CD8-positive, alpha-beta memory T cell (primary cell): ENCODE measurements at regions not wholly inside any gene's neighbourhood (a gene's known extent, or its start where the extent isn't known, plus 50 kb on each side); places are given as distances from the start of the nearest gene placed in this dataset.

Source experiments
- CTCF ChIA-PET: fragments of 350-600 bp; sonication (Branson Sonifier 250); formaldehyde crosslinking; loops from one replicate; lab custom pipeline; 2021; ENCODE audit warnings: antibody characterized with exemption; lab: Charles Lee
- POLR2A ChIA-PET: fragments of 350-600 bp; sonication (Branson Sonifier 250); formaldehyde crosslinking; loops from one replicate; lab custom pipeline; 2021; ENCODE audit warnings: antibody characterized with exemption; lab: Charles Lee
- DNase-seq, 5 donors: peaks; one replicate each; pipeline versions ENCODE4 v3.0.0 to v3.0.0-alpha.2; 2020 to 2022; ENCODE audit warnings: mixed read lengths in 1 of 5
- H3K27ac ChIP-seq: one replicate; pipeline ENCODE4 v1.7.0; 2013; ENCODE audit warnings: low read depth, mild to moderate bottlenecking, low read length, moderate library complexity
- H3K27me3 ChIP-seq: 2 replicates; pipeline ENCODE4 v1.7.0; 2013; ENCODE audit warnings: low read length, mild to moderate bottlenecking; ENCODE audit not compliant: insufficient read depth, poor library complexity, severe bottlenecking
- H3K36me3 ChIP-seq: 2 replicates; pipeline ENCODE4 v1.7.0; 2013; ENCODE audit warnings: mild to moderate bottlenecking, low read length, moderate library complexity; ENCODE audit not compliant: insufficient read depth
- H3K4me1 ChIP-seq: 2 replicates; pipeline ENCODE4 v1.7.0; 2013; ENCODE audit warnings: mild to moderate bottlenecking, low read length, moderate library complexity; ENCODE audit not compliant: insufficient read depth
- H3K4me3 ChIP-seq: 2 replicates; pipeline ENCODE4 v1.7.0; 2013; ENCODE audit warnings: mild to moderate bottlenecking, low read length
- H3K9me3 ChIP-seq: 2 replicates; pipeline ENCODE4 v1.7.0; 2013; ENCODE audit warnings: mild to moderate bottlenecking, low read length
- H3K27ac Mint-ChIP-seq, 8 donors: one replicate each; pipeline ENCODE4 v1.8.0; 2020 to 2021; ENCODE audit warnings: mixed read lengths in 8 of 8, mild to moderate bottlenecking in 6 of 8, inconsistent platforms in 3 of 8, moderate library complexity in 3 of 8
- H3K27me3 Mint-ChIP-seq, 2 donors: one replicate each; pipeline ENCODE4 v1.8.0; 2020 to 2021; ENCODE audit warnings: mixed read lengths in 2 of 2, mild to moderate bottlenecking in 1 of 2, moderate library complexity in 1 of 2
- H3K36me3 Mint-ChIP-seq, 3 donors: one replicate each; pipeline ENCODE4 v1.8.0; 2020 to 2021; ENCODE audit warnings: mixed read lengths in 3 of 3, inconsistent platforms in 1 of 3, mild to moderate bottlenecking in 1 of 3
- H3K4me1 Mint-ChIP-seq, 3 donors: one replicate each; pipeline ENCODE4 v1.8.0; 2020 to 2021; ENCODE audit warnings: mixed read lengths in 3 of 3, inconsistent platforms in 1 of 3, mild to moderate bottlenecking in 1 of 3
- H3K4me3 Mint-ChIP-seq, 7 donors: one replicate each; pipeline ENCODE4 v1.8.0; 2020 to 2021; ENCODE audit warnings: mixed read lengths in 7 of 7, mild to moderate bottlenecking in 6 of 7, moderate library complexity in 4 of 7, inconsistent platforms in 2 of 7
- H3K9me3 Mint-ChIP-seq, 5 donors: one replicate each; pipeline ENCODE4 v1.8.0; 2020 to 2022; ENCODE audit warnings: mixed read lengths in 5 of 5, mild to moderate bottlenecking in 3 of 5, moderate library complexity in 2 of 5, inconsistent platforms in 1 of 5

- no peak for DNase-seq
- H3K27me3 Mint-ChIP-seq = no peaks in the 10 kb centered on the region
- Histone ChIP-seq H3K36me3 (no peaks in the 10 kb centered on the region), H3K9me3 (no peaks in the 10 kb centered on the region), H3K4me3 (no peak overlapping the region), H3K4me1 (no peaks in the 10 kb centered on the region), H3K27ac (no peak overlapping the region), H3K27me3 (no peaks in the 10 kb centered on the region)
- H3K4me1 Mint-ChIP-seq = no peaks in the 10 kb centered on the region
- H3K4me3 Mint-ChIP-seq = no peak overlapping the region
- POLR2A ChIA-PET = no interaction called here
- H3K36me3 Mint-ChIP-seq = peaks cover 0 to 1% (median 0%) of the 10 kb centered on the region in 3 donors
- H3K9me3 Mint-ChIP-seq = no peaks in the 10 kb centered on the region
- CTCF ChIA-PET = no interaction called here
- no peak overlapping the region for H3K27ac Mint-ChIP-seq
Measured at GRCh38 chr13:33645591-33646554, 172.1 kb upstream of the RFC3 start.

- H3K27ac ChIP-seq = no peak overlapping the region
- H3K4me3 ChIP-seq = no peak overlapping the region
- Mint-ChIP-seq H3K27me3 (peaks cover 0 to 6% of the 10 kb centered on the region in 2 donors), H3K27ac (no peak overlapping the region), H3K9me3 (no peaks in the 10 kb centered on the region), H3K4me1 (no peaks in the 10 kb centered on the region), H3K36me3 (no peaks in the 10 kb centered on the region), H3K4me3 (no peak overlapping the region)
- no peaks in the 10 kb centered on the region for H3K4me1 ChIP-seq
- no peak for DNase-seq
- CTCF ChIA-PET = no interaction called here
- no peaks in the 10 kb centered on the region for H3K36me3 ChIP-seq
- no peaks in the 10 kb centered on the region for H3K9me3 ChIP-seq
- POLR2A ChIA-PET = no interaction called here
- no peaks in the 10 kb centered on the region for H3K27me3 ChIP-seq
Measured at GRCh38 chr13:33649212-33649878, 168.6 kb upstream of the RFC3 start.

GRCh38 chr13:33651766-33652165 is 166.2 kb upstream of the RFC3 start:
- Histone ChIP-seq H3K36me3 (no peaks in the 10 kb centered on the region), H3K27me3 (no peaks in the 10 kb centered on the region), H3K4me3 (no peak overlapping the region), H3K27ac (no peak overlapping the region), H3K4me1 (no peaks in the 10 kb centered on the region), H3K9me3 (no peaks in the 10 kb centered on the region)
- Mint-ChIP-seq H3K4me1 (no peaks in the 10 kb centered on the region), H3K36me3 (no peaks in the 10 kb centered on the region), H3K27ac (no peak overlapping the region), H3K4me3 (no peak overlapping the region), H3K9me3 (no peaks in the 10 kb centered on the region), H3K27me3 (peaks cover 5 to 9% of the 10 kb centered on the region in 2 donors)
- ChIA-PET POLR2A (no interaction called here), CTCF (no interaction called here)
- DNase-seq = no peak

GRCh38 chr13:33657274-33657673 is 160.7 kb upstream of the RFC3 start:
- CTCF ChIA-PET = no interaction called here
- no peaks in the 10 kb centered on the region for H3K4me1 Mint-ChIP-seq
- Histone ChIP-seq H3K27ac (no peak overlapping the region), H3K4me3 (no peak overlapping the region), H3K4me1 (no peaks in the 10 kb centered on the region), H3K9me3 (no peaks in the 10 kb centered on the region), H3K36me3 (no peaks in the 10 kb centered on the region), H3K27me3 (no peaks in the 10 kb centered on the region)
- peak overlapping the region in 1 of 8 donors; percentile 61 for H3K27ac Mint-ChIP-seq
- DNase-seq = no peak
- H3K36me3 Mint-ChIP-seq = peaks cover 0 to 3% (median 0%) of the 10 kb centered on the region in 3 donors
- POLR2A ChIA-PET = no interaction called here
- no peaks in the 10 kb centered on the region for H3K9me3 Mint-ChIP-seq
- H3K27me3 Mint-ChIP-seq = peaks cover 6 to 7% of the 10 kb centered on the region in 2 donors
- H3K4me3 Mint-ChIP-seq = no peak overlapping the region

- H3K27me3 ChIP-seq = no peaks in the 10 kb centered on the region
- H3K27ac Mint-ChIP-seq = no peak overlapping the region
- CTCF ChIA-PET = no interaction called here
Measured at GRCh38 chr13:33659466-33659865, 158.5 kb upstream of the RFC3 start.

GRCh38 chr13:33659894-33660293 is 158.1 kb upstream of the RFC3 start:
- Histone ChIP-seq H3K36me3 (no peaks in the 10 kb centered on the region), H3K9me3 (no peaks in the 10 kb centered on the region), H3K27me3 (no peaks in the 10 kb centered on the region), H3K27ac (no peak overlapping the region), H3K4me3 (no peak overlapping the region), H3K4me1 (no peaks in the 10 kb centered on the region)
- ChIA-PET CTCF (no interaction called here), POLR2A (no interaction called here)
- Mint-ChIP-seq H3K9me3 (no peaks in the 10 kb centered on the region), H3K4me3 (no peak overlapping the region), H3K4me1 (no peaks in the 10 kb centered on the region), H3K27ac (no peak overlapping the region), H3K27me3 (peaks cover 3 to 11% of the 10 kb centered on the region in 2 donors), H3K36me3 (peaks cover 0 to 3% (median 0%) of the 10 kb centered on the region in 3 donors)
- DNase-seq = no peak

More at GRCh38 chr13:33659466-33659865, 158.5 kb upstream of the RFC3 start:
- Histone ChIP-seq H3K36me3 (no peaks in the 10 kb centered on the region), H3K4me3 (no peak overlapping the region), H3K9me3 (no peaks in the 10 kb centered on the region), H3K27ac (no peak overlapping the region), H3K4me1 (no peaks in the 10 kb centered on the region)
- H3K27me3 Mint-ChIP-seq = peaks cover 3 to 11% of the 10 kb centered on the region in 2 donors
- H3K4me3 Mint-ChIP-seq = no peak overlapping the region
- H3K36me3 Mint-ChIP-seq = peaks cover 0 to 3% (median 0%) of the 10 kb centered on the region in 3 donors
- H3K9me3 Mint-ChIP-seq = no peaks in the 10 kb centered on the region
- H3K4me1 Mint-ChIP-seq = no peaks in the 10 kb centered on the region
- DNase-seq = no peak
- POLR2A ChIA-PET = no interaction called here

- Histone ChIP-seq H3K27me3 (no peaks in the 10 kb centered on the region), H3K36me3 (no peaks in the 10 kb centered on the region), H3K4me1 (no peaks in the 10 kb centered on the region), H3K27ac (no peak overlapping the region), H3K9me3 (no peaks in the 10 kb centered on the region), H3K4me3 (no peak overlapping the region)
- Mint-ChIP-seq H3K36me3 (peaks cover 0 to 3% (median 0%) of the 10 kb centered on the region in 3 donors), H3K4me1 (peaks cover 4 to 6% (median 6%) of the 10 kb centered on the region in 3 donors), H3K27ac (no peak overlapping the region), H3K9me3 (no peaks in the 10 kb centered on the region), H3K27me3 (peaks cover 0 to 6% of the 10 kb centered on the region in 2 donors), H3K4me3 (no peak overlapping the region)
- ChIA-PET POLR2A (no interaction called here), CTCF (no interaction called here)
- DNase-seq = no peak
Measured at GRCh38 chr13:33662392-33662791, 155.6 kb upstream of the RFC3 start.

GRCh38 chr13:33665626-33666175 is 152.2 kb upstream of the RFC3 start:
- Histone ChIP-seq H3K27ac (no peak overlapping the region), H3K4me1 (no peaks in the 10 kb centered on the region), H3K4me3 (no peak overlapping the region), H3K9me3 (no peaks in the 10 kb centered on the region), H3K27me3 (no peaks in the 10 kb centered on the region), H3K36me3 (no peaks in the 10 kb centered on the region)
- H3K27ac Mint-ChIP-seq = no peak overlapping the region
- H3K4me3 Mint-ChIP-seq = no peak overlapping the region
- peaks cover 0 to 3% (median 0%) of the 10 kb centered on the region in 3 donors for H3K36me3 Mint-ChIP-seq
- POLR2A ChIA-PET = no interaction called here
- CTCF ChIA-PET = no interaction called here
- peaks cover 0 to 2% (median 0%) of the 10 kb centered on the region in 5 donors for H3K9me3 Mint-ChIP-seq
- peaks cover 9 to 14% (median 13%) of the 10 kb centered on the region in 3 donors for H3K4me1 Mint-ChIP-seq
- H3K27me3 Mint-ChIP-seq = peaks cover 0 to 4% of the 10 kb centered on the region in 2 donors
- DNase-seq = no peak
